ENCODE measurements at regions not wholly inside any gene's neighbourhood (a gene's known extent, or its start where the extent isn't known, plus 50 kb on each side); places are given as distances from the start of the nearest gene placed in this dataset.

DNA sequence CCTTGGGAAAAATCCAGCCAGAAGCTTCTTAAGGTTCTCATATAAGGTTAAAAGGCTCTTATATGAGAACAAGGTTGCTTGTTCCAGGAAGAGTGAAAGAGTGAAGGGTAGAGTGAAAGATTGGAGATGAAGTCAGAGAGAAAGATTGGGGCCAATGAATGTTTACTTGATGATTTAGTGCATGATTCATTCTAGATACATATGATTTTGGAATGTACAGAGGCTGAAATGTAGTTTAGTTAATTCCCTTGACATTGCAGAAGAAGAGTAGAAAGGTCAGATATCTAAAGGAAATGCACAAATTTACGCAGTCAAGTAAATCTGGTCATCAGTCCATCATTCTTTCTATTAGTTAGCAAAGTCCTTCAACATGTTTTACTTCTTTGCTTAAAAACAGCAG, 619.8 kb upstream of the ZNF717 start:
- DNase-seq (ENCODE audit: low read depth): no peak

DNA sequence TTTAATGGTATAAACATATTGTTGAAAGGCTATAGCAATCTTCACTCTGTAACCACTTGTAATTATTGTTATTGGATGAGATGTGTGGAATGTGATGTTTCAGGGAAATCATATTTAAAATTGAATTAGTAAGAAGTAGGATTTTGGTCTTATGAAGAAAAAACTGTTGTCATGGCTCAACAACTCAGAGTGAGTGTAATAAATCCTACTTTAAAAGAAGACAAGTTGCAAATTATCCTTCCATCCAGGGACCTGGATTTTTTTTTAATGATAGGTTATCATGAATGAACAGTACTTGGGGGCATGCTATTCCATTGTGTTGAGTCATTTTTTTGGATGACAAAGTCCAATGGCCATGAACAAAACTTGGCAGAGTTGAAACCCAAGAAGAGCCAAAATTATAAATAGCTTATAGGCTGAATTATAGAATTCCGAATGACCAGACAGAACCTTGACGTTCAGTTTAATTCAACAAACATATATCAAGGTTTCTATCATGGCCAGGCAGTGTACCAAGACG, 625.5 kb upstream of the ZNF717 start:
- no peak for DNase-seq (ENCODE audit: low read depth)

DNA sequence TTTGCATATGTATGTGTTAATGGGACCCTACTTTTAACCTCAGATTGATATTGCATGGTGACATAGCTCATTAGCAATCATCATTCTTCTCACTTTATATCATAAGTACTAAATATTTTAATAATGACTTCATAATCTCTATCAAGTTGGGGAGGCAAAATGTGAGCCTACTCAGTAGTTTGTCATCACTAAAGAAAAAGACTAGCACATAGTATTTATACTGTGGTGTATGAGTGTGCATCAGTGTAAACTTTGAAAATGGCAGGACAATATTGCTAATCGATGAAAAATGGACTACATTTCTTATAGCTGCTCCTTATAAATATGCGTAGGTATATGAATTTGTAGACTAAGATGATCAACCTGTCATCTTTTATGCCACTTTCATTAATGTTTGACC, 624.5 kb upstream of the ROBO2 start:
- DNase-seq (ENCODE audit: low read depth): no peak

DNA sequence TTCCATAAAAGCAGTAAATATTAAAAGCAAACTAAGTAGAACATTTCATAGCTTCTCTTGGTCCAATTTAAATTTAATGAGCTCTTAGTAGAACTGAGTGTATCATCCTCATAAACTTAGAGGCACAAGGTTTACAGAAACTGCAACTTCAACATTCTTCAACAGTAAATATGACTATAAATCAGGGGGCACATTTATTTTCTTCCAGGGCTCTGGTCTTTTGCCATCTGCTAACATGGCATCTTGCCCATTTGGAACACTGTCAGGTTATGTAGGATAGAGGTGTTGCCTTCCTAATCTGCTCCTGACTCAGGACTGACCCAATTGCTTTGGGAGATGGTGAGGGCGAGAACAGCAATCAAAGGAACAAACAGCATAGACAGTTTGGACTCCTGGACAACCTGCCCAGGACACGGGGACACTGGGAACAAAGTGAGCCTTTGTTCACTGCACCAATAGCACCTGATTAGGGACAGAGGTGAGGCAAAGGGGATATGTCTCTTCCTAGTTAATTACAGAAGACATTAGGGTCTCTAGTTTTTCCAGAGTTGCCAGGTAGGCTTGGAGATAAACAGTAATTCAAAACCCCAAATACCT, 610.2 kb upstream of the ROBO2 start:
- no peak for DNase-seq (ENCODE audit: low read depth)

DNA sequence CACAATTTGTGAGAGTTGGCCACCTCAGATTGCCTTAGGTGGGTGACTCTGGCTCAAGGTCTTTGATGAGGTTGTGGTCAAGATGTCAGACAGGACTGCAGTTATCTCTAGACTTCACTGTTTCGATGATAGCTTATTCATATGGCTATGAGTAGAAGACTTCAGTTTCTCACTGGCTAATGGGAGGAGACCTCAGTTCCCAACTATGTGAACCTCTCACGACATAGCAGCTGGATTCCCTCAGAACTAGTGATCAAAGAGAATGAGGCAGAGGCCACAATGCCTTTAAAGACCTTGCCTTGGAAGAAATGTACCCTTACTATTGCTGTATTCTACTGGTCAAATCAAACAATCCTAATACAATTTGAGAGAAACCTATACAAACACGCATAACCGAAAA, 607.5 kb upstream of the ROBO2 start:
- DNase-seq (ENCODE audit: low read depth): no peak

DNA sequence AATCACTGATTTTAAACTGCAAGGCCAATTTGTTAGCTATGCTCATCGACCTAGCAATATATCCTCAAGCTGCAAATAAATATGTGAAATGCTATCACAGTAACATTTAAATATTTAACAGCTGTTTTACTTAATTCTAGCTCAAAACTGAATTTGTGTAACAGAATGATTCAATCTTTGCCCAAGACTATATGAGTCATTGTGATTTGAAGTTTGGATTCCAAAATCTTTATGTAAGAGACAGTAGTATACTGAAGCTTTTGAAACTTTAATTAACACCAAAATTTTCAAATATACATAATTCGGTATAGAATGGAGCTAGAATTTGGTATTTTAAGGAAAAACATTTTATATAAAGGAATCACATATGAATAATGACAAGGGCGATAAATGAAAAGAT, 603.0 kb upstream of the ROBO2 start:
- DNase-seq (ENCODE audit: low read depth): no peak

DNA sequence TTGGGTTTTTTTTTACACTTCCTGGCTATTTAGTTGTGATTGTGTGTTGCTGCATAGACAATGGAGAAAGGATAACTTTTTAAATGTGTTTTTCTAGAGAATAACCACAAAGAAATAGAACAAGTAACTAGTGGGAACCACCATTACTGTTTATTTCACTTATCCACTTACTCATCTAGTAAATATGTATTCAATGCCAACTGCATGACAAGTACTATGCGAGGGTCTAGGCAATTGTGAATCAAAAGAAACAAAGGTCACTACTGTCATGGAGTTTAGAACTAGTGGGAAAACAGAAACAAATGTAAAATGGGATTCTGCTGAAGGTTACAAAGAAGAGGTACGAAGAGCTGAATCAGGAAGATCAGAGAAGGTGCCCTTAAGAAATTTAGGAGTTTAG, 600.9 kb upstream of the ROBO2 start:
- no peak for DNase-seq (ENCODE audit: low read depth)

DNA sequence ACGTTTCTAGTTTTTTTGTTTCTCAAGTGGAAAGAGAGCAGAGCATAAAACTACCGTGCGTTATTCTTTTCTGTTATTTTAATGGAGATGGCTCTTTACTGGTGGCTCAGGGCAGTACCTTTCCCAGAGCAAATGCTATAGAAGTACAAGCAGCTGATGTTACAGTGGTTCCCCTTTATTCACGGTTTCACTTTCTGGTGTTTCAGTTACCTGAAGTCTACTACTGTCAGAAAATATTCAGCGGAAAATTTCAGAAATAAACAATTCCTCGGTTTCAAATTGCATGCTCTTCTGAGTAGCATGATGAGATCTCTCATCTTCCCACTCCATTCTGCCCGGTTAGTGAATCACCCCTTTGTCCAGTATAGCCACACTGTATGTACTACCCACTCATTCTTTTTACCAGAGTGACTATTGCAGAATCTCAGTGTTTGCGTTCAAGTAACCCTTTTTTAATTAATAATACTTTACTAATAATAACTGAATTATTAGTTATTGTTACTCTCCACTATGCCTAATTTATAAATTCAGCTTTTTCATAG, 597.5 kb upstream of the ROBO2 start:
- no peak for DNase-seq (ENCODE audit: low read depth)

DNA sequence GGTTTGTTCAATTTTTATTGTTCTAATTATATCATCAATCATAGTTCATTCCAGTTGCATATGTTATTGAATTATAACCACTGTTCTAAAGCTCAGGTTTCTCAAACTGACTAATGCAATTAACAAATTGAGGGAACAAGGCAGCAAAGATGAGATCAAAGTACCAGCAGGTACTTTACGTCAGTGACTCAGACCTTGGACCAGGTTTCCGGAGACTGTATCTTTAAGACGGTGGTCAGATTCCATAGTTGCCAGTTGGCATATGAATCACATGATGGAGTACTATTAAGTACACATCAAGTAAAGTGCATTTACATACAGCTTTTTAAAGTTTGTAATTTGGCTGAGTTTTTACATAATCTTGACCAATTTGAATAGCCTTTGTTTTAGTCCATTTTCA, 583.6 kb upstream of the ROBO2 start:
- no peak for DNase-seq (ENCODE audit: low read depth)

DNA sequence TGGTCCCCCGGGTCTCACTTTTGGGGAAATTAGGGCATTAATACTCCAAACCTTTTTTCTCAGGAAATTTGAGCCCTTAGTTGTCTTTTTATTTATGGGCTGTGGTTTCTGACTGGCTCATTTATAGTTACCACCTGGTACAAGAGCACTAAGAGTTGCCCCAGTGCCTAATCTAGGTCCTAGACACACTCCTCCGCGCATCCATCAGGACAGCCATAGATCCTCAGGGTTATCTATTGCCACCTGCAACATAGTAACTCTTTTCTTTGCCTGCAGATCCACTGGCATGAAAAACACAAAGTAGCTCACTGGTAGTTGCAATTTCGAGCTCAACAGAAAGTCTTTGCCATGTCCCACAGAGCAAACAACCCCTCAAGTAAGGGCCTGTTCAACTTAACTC, 576.4 kb upstream of the ROBO2 start:
- no peak for DNase-seq (ENCODE audit: low read depth)

DNA sequence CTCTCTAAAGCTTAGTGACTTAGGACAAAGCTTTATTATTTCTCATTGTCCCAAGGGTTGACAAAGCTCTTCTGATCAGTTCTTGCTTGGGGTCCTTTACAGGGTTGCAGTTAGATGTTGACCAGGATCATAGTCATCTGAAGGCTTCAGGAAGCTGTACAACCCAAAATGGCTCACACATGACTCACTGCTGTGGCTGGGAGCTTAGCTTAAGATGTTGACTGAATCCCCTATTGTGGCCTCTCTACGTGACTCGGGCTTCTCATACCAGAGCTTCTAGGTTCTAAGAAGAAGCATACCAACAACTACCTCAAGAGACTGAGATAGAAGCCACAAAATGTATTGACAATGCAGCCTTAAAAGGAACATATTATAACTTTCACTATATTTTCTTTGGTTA, 569.6 kb upstream of the ROBO2 start:
- peak; percentile 25 for DNase-seq (ENCODE audit: low read depth)

DNA sequence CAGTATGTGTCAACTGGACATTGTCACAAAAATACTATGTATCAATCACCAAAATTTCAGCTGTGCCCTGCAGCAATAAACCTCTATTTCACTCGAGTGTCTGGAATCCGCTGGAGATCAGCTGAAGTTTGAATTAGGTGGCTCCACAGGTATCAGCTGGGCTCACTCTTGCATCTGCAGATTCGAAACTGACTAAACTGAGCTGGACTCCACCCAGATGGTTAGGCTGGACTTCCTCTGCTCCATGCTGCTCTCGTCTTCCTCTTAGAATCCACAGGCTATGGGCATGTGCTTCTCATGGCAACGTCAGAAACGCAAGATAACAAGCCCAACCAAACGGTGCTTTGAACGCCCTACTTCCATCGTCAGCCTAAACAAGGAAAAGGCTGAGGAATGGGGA, 565.3 kb upstream of the ROBO2 start:
- no peak for DNase-seq (ENCODE audit: low read depth)

DNA sequence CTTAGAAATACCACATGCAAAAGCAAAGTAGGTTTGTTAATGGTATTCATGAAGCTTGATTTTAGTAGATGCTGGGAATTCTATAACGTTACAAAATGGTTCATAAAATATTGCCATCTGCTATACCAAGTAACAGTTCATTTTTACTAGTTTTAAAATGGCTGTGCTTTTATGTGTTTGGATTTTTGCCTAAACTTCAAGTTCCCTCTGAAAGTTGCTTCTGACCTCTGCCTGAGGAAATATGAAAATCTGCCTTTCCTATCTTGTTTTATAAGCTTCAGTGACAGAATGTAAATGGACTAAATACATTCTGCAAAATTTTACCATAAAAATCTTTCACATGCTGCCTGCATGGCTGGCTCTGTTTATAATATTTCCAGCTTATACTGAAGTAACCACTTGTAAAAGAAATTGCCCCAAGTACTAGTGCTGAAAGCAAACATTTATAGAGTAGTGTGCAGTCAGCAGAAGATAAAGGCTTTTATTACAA, 560.7 kb upstream of the ROBO2 start:
- no peak for DNase-seq (ENCODE audit: low read depth)

DNA sequence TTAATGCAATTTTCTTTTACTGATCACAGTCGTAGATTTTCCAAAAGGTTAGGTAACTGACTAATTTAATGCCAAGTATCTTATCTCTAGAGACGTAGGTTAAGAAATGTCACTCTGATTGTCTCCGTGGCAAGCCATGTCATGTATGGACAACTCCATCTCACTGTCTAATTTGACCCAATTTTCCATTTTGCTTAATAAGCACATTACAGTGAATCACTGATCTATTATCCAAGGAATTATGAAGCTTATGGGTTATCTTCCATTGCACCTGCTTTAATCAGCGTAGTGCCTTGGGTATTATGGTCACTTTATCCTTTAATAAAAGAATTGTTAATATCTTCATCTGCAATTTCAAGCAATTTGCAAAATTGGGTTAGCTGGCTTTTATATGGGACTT, 557.4 kb upstream of the ROBO2 start:
- no peak for DNase-seq (ENCODE audit: low read depth)

DNA sequence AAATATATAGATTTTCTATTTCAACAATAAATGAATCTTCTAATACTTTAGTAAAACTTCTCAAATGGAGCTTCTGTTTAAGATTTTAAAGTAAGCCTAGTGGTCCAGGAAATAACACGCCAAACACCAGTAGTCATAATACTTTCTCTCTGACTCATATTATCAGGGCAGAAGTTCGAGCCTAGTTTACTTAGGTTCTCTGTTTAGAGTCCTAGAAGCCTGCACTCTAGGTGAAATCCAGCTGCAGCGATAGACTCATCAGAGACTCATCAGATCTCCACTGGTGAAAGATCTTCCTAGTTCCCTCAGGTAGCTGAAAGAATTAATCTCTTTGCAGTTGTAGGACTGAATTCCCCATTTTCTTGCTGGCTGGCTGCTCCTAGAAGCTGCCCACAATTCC, 552.5 kb upstream of the ROBO2 start:
- no peak for DNase-seq (ENCODE audit: low read depth)

DNA sequence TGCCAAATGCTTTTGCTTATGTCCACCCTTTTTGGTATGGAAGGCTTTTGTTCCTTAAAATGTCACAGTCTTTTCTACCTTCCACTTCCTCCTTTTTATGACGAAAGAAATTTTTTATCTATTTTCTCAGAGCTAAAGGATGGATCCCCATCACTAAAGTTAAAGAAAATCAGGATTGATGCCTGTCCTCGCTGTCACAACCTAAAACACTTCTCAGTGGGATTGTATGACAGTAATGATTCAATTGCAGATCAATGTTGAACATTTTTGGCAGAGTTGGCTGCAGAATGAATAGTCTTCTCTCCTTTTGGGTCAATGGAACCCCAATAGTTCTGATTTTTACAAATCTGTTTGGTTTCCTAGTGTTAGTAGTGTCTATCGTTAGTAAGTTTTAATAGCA, 549.8 kb upstream of the ROBO2 start:
- DNase-seq (ENCODE audit: low read depth): no peak

DNA sequence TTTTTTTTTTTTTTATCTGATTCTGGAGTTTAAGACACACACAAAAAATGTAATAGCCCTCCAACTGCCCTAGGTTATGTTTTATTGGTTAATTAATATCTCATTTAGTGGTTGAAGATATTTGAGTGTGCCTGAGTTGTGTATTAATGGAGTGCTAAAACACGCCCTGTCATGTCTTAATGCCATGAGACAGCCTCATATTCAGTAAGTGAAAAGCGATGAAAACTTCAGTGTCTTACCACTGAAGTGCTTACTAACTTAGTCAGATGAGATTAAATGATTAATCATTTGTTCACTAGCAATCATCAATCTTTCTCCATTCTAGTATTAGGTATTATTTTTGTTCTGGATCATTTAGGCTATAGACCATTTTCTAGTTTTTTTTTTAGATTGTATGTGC, 544.7 kb upstream of the ROBO2 start:
- DNase-seq (ENCODE audit: low read depth): no peak

DNA sequence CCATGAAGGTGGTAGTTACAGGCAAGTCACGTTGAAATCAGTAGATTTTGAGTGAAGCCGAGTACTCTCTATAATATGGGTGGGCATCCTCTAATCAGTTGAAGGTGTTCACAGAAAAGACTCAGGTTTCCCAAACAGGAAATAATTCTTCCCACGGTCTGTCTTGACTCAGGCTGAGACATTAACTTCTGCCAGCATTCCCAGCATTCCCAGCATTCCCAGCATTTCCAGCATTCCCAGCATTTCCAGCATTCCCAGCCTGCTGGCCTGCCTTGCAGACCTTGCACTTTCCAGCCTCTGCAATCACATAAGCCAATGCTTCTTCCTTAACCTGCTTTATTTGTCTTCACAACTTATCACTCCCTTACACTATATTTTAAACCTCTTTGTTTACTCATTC, 542.3 kb upstream of the ROBO2 start:
- no peak for DNase-seq (ENCODE audit: low read depth)

DNA sequence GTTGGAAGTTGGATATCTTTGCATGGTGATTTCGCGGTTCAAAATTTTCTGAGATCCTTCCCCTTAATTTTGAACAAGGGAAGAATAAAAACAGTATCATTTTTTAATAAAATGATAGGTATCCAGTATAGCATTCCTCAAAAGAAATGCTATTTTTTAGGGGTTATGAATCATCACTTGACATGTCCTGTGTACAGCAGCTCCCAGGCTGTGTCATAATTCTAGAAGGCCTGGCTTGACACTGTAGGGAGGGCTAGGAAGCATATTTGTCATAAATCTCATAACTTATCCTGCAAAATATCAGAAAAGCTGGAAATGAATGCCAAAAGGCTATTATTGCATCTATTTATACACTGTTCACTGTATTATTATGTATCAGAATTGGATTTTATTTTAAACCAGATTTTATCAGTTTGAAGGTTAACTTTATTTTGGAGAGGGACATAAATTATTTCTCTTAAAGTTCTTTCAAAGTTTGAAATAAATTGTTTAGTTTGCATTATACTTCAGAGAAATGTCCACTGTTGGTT, 539.1 kb upstream of the ROBO2 start:
- DNase-seq (ENCODE audit: low read depth): no peak

DNA sequence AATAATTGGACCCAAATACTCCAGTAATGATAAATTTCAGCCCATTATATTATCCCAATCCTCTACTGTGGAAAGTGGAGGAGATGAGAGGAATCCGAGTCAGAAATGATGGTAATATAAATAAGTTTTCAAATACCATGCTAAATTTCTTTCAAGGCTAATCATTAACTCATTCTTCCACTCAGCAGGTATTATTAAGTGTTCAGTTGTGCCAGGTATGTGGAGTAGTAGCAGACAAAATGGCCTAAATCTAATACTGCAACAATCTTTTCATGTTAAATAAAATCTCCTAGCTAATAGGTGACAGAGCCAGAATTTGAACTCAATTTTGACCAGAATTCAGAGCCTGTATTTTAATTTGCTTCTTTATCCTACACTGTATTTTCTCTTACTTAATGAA, 538.6 kb upstream of the ROBO2 start:
- DNase-seq (ENCODE audit: low read depth): no peak

DNA sequence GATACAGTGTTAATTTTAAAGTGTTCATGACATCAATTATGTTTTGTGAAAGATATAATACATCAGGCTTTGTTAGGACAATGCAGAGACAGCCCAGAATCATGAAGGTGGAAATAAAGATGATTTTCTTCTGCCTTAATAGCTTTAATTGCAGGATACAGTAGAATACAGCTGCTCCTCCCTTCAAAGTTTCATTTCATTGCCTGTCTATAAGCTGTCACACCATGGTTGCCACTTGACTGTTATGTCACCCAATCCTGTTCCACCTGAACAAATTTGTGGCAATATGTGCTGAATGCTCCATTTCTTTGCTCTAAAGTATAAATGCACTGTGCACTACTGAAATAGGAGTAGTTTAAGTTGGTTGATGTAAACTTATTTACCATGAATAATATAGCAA, 537.8 kb upstream of the ROBO2 start:
- no peak for DNase-seq (ENCODE audit: low read depth)

DNA sequence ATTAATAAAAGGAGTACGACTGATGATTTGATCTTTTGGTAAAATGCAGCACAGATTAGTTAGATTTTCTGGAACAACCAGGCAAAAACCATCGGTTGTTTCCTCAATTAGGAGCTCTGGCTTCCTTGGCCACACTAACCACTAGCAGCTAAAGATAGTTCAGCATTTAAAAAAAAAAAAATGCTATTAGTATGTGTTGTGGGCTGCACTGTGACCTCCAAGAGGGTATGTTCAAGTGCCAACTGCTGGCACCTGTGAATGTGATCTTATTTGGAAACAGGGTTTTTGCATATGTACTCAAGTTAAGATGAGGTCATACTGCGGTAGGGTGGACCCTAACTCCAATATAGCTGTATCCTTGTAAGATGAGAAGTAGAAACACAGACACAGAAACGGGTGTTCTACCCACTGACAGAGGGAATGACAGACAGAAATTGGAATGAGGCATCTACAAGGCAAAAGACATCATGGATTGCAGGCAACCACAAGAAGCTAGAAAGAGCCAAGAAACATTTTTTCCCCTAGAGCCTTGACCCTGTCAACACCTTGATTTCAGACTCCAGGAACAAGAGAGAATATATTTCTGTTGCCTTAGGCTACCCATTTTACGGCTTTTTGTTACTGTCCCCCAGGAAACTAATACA, 534.6 kb upstream of the ROBO2 start:
- peak; percentile 21 for DNase-seq (ENCODE audit: low read depth)

Data from myocyte (in vitro differentiated cells).